K562 (cell line): ENCODE measurements at regions not wholly inside any gene's neighbourhood (a gene's known extent, or its start where the extent isn't known, plus 50 kb on each side); places are given as distances from the start of the nearest gene placed in this dataset.

Experiments
- ATAC-seq: fragments of 200-7000 bp; cut with Tn5 transposase; 3 replicates; pipeline ENCODE4 v1.9.1; 2020; ENCODE audit warnings: moderate library complexity
- BruUV-seq: library from RNA; stranded (reverse); fragments of 400-500 nt; replicated peaks from 2 replicates; lab custom pipeline; 2021; lab: Mats Ljungman, UMichigan
- CTCF ChIA-PET: fragments of 300-600 bp; formaldehyde crosslinking; extraction: SDS; loops from one replicate; lab custom pipeline; 2021; ENCODE audit warnings: low intra/inter-chr PET ratio; lab: Yijun Ruan, JAX
- POLR2A ChIA-PET: fragments of 300-600, 350-650 bp; sonication (Branson Sonifier 250); formaldehyde crosslinking; extraction: SDS; loops from one replicate; lab custom pipeline; 2021; ENCODE audit warnings: antibody characterized with exemption, inconsistent platforms; lab: Yijun Ruan, JAX
- DNase-seq, 4 experiments: peaks; one replicate each; pipeline versions ENCODE4 v3.0.0 to v3.0.0-alpha.2; 2011 to 2018; ENCODE audit warnings: low spot score in 3 of 4, mixed read lengths in 3 of 4; ENCODE audit errors: extremely low read depth in 1 of 4
- FAIRE-seq: peaks from 2 replicates; lab custom pipeline; 2011; peaks lifted over from hg19 to GRCh38; lab: Jason Lieb, UNC
- H2AFZ ChIP-seq: 2 replicates; pipeline ENCODE4 v1.6.0; 2011; ENCODE audit warnings: low read depth, low read length, control low read depth, inconsistent platforms
- H3K27ac ChIP-seq: fragments of 200-600 bp; 3 replicates; pipeline ENCODE4 v1.8.0; 2011; ENCODE audit warnings: low read depth, mild to moderate bottlenecking, control low read depth, inconsistent platforms, low read length, moderate library complexity, mixed read lengths; ENCODE audit errors: extremely low read depth
- H3K27me3 ChIP-seq, 2 experiments: fragments of 300-600 bp in 1 of 2; 2 replicates in 1 of 2; 3 replicates in 1 of 2; pipeline versions ENCODE4 v1.6.0 to v1.8.0; 2011; ENCODE audit warnings: inconsistent platforms in 2 of 2, low read length in 2 of 2, mild to moderate bottlenecking in 1 of 2, mixed read lengths in 1 of 2, moderate library complexity in 1 of 2; ENCODE audit not compliant: control insufficient read depth in 2 of 2, insufficient read depth in 2 of 2
- H3K36me3 ChIP-seq: fragments of 300-600 bp; 3 replicates; pipeline ENCODE4 v1.8.0; 2011; ENCODE audit warnings: mild to moderate bottlenecking, low read length, inconsistent platforms; ENCODE audit not compliant: control insufficient read depth, insufficient read depth
- H3K4me1 ChIP-seq, 2 experiments: fragments of 200-600 bp in 1 of 2; replicated peaks in 1 of 2; 2 replicates in 1 of 2; 3 replicates in 1 of 2; pipeline versions ENCODE4 v1.5.1 to v1.8.0; 2011; ENCODE audit warnings: inconsistent platforms in 2 of 2, low read length in 2 of 2, mild to moderate bottlenecking in 1 of 2, mixed read lengths in 1 of 2, moderate library complexity in 1 of 2; ENCODE audit not compliant: control insufficient read depth in 2 of 2, insufficient read depth in 2 of 2
- H3K4me2 ChIP-seq: 2 replicates; pipeline ENCODE4 v1.6.1; 2011; ENCODE audit warnings: low read length, control low read depth, inconsistent platforms, mixed read lengths; ENCODE audit not compliant: insufficient read depth
- H3K4me3 ChIP-seq: fragments of 200-600 bp; sonication (generic), shearing (Covaris generic); 2 replicates; pipeline ENCODE4 v1.5.1; 2016; ENCODE audit warnings: control low read depth, inconsistent platforms
- H3K79me2 ChIP-seq: fragments of 200-600 bp; 3 replicates; pipeline ENCODE4 v1.8.0; 2011; ENCODE audit warnings: low read length, inconsistent platforms; ENCODE audit not compliant: control insufficient read depth, insufficient read depth
- H3K9ac ChIP-seq, 2 experiments: 2 replicates each; pipeline versions ENCODE4 v1.6.0 to v1.6.1; 2011; ENCODE audit warnings: low read depth in 2 of 2, low read length in 2 of 2, control low read depth in 1 of 2, inconsistent platforms in 1 of 2, mild to moderate bottlenecking in 1 of 2, mixed read lengths in 1 of 2; ENCODE audit not compliant: insufficient read depth in 1 of 2
- H3K9me1 ChIP-seq: one replicate; pipeline ENCODE4 v1.6.0; 2011; ENCODE audit warnings: inconsistent platforms, mild to moderate bottlenecking, low read length, moderate library complexity; ENCODE audit not compliant: control insufficient read depth, insufficient read depth
- H3K9me3 ChIP-seq: replicated peaks from 2 replicates; pipeline ENCODE4 v1.5.1; 2011; ENCODE audit warnings: low read depth, low read length, inconsistent platforms; ENCODE audit not compliant: control insufficient read depth, insufficient read depth
- H4K20me1 ChIP-seq: replicated peaks from 2 replicates; pipeline ENCODE4 v1.6.1; 2011; ENCODE audit warnings: low read length, inconsistent platforms, mixed read lengths; ENCODE audit not compliant: control insufficient read depth, insufficient read depth
- ARID3B ChIP-seq: fragments of 250-450 bp; sonication (Bioruptor Pico); IDR thresholded peaks from 2 replicates; pipeline ENCODE4 v1.4.0; 2020; ENCODE audit warnings: borderline replicate concordance
- ARNT ChIP-seq, 2 experiments: fragments of 450-650 bp; IDR thresholded peaks; 2 replicates each; pipeline ENCODE4 v1.6.1; 2016; ENCODE audit warnings: mild to moderate bottlenecking in 1 of 2
- BDP1 ChIP-seq: IDR thresholded peaks from 3 replicates; pipeline ENCODE4 v1.6.1; 2011; ENCODE audit not compliant: insufficient read length, insufficient read depth
- BRF1 ChIP-seq: IDR thresholded peaks from 3 replicates; pipeline ENCODE4 v1.6.1; 2011; ENCODE audit warnings: borderline replicate concordance, mild to moderate bottlenecking; ENCODE audit not compliant: insufficient read length; ENCODE audit errors: extremely low read depth
- CHCHD3 ChIP-seq: fragments of 250-450 bp; sonication (Bioruptor Pico); IDR thresholded peaks from 2 replicates; pipeline ENCODE4 v2.1.2; 2022; ENCODE audit warnings: mild to moderate bottlenecking
- CTBP1 ChIP-seq: fragments of 450-650 bp; IDR thresholded peaks from 2 replicates; pipeline ENCODE4 v1.6.1; 2016; ENCODE audit warnings: borderline replicate concordance
- EHMT2 ChIP-seq: fragments of 450-650 bp; IDR thresholded peaks from 2 replicates; pipeline ENCODE4 v1.6.1; 2018; ENCODE audit warnings: antibody characterized with exemption
- GABPA ChIP-seq: fragments of 200-800 bp; sonication (Bioruptor generic); conservative IDR thresholded peaks from 2 replicates; pipeline ENCODE4 v1.6.1; 2016; ENCODE audit warnings: low read depth, missing genetic modification characterization, missing compliant biosample characterization
- GTF2A2 ChIP-seq: IDR thresholded peaks from 2 replicates; pipeline ENCODE4 v1.6.1; 2016; ENCODE audit warnings: mild to moderate bottlenecking, missing genetic modification characterization, missing compliant biosample characterization
- MYNN ChIP-seq, 2 experiments: sonication (generic); formaldehyde crosslinking in 1 of 2; IDR thresholded peaks; 2 replicates each; pipeline versions ENCODE4 v1.5.0 to v1.6.1; 2016 to 2020; ENCODE audit warnings: antibody characterized with exemption in 1 of 2, missing genetic modification reagents in 1 of 2
- PCBP1 ChIP-seq: fragments of 200-400 bp; formaldehyde crosslinking; IDR thresholded peaks from 2 replicates; pipeline ENCODE4 v1.6.1; 2018; ENCODE audit warnings: mild to moderate bottlenecking, low read depth, low read length; ENCODE audit not compliant: poor library complexity, severe bottlenecking
- POLR3A ChIP-seq: IDR thresholded peaks from 2 replicates; pipeline ENCODE4 v1.6.1; 2011; ENCODE audit warnings: borderline replicate concordance, mild to moderate bottlenecking, moderate library complexity; ENCODE audit not compliant: insufficient read length, insufficient read depth; ENCODE audit errors: extremely low read depth
- PREB ChIP-seq: sonication (generic); formaldehyde crosslinking; IDR thresholded peaks from 2 replicates; pipeline ENCODE4 v1.8.1; 2023; ENCODE audit warnings: mild to moderate bottlenecking, missing genetic modification reagents
- PRMT5 ChIP-seq: sonication (generic); formaldehyde crosslinking; IDR thresholded peaks from 2 replicates; pipeline ENCODE4 v1.5.0; 2020; ENCODE audit warnings: missing genetic modification reagents
- RBM39 ChIP-seq: fragments of 200-400 bp; formaldehyde crosslinking; optimal IDR thresholded peaks from 2 replicates; pipeline ENCODE3; 2018; ENCODE audit warnings: low read depth, low read length
- SMARCE1 ChIP-seq: fragments of 450-650 bp; IDR thresholded peaks from 2 replicates; pipeline ENCODE4 v1.7.1; 2016; ENCODE audit warnings: mild to moderate bottlenecking
- TRIM28 ChIP-seq: fragments of 450-650 bp; IDR thresholded peaks from 2 replicates; pipeline ENCODE4 v1.6.1; 2017
- WGBS: fragments of 100-300 bp; shearing (Covaris generic); methylation state at CpG from one replicate; pipeline ENCODE4 v1.1.6; 2016; ENCODE audit warnings: low coverage, mixed read lengths; ENCODE audit not compliant: insufficient coverage; ENCODE audit errors: missing lambda C conversion rate; 5-methylcytosine and 5-hydroxymethylcytosine counted together
- in situ Hi-C: fragments of 300-500 bp; cut with MboI; formaldehyde crosslinking; loops from 4 replicates; pipeline ENCODE4 v1.15.0; 2018; ENCODE audit warnings: inconsistent platforms, mixed read lengths
- intact Hi-C: fragments of 100-400 bp; cut with micrococcal nuclease; formaldehyde crosslinking; loops from 2 replicates; pipeline ENCODE4 v1.14.2; 2022

- H3K79me2 ChIP-seq = peaks cover 83% of the 10 kb centered on the region
- ChIA-PET POLR2A (no interaction called here), CTCF (no interaction called here)
- H3K4me1 ChIP-seq = peaks cover 0 to 2% of the 10 kb centered on the region in 2 experiments; a peak in 1 of 5 replicates
- ATAC-seq = no peak
- H3K9me1 ChIP-seq = no peaks in the 10 kb centered on the region
- no peak for FAIRE-seq
- no peaks in the 10 kb centered on the region for H3K9me3 ChIP-seq
- H3K27ac ChIP-seq = no peak overlapping the region
- in situ Hi-C loops (no loop called here), intact Hi-C loops (no loop called here)
- no peak overlapping the region for H2AFZ ChIP-seq
- DNase-seq = no peak
- BruUV-seq = no TSS peak
- 82% methylated on average over 1 of the region's 1 CpG for WGBS
- TF ChIP-seq BRF1 (no peak), PREB (CRISPR knock-in tag) (no peak), SMARCE1 (no peak), POLR3A (no peak), ARID3B (no peak), BDP1 (no peak), EHMT2 (no peak), PCBP1 (no peak), TRIM28 (no peak), ARNT (IDR thresholded peaks at IDR 0.05) (no peak), CTBP1 (no peak), RBM39 (no peak), GTF2A2 (tag) (no peak), GABPA (tag) (no peak), PRMT5 (CRISPR knock-in tag) (no peak), MYNN (IDR thresholded peaks at IDR 0.05) (no peak), MYNN (CRISPR knock-in tag; IDR thresholded peaks at IDR 0.05) (no peak), CHCHD3 (CRISPR knock-in tag) (no peak)
- TF ChIP-seq, all 486 proteins: peak for 0
- Histone ChIP-seq H4K20me1 (no peaks in the 10 kb centered on the region), H3K9ac (no peak overlapping the region), H3K36me3 (peaks cover 39% of the 10 kb centered on the region), H3K4me3 (no peak overlapping the region), H3K27me3 (no peaks in the 10 kb centered on the region), H3K4me2 (no peak overlapping the region)
These were observed 935.0 kb upstream of the INTU start for GRCh38 chr4:126697748-126698147.
